ENCODE measurements at regions not wholly inside any gene's neighbourhood (a gene's known extent, or its start where the extent isn't known, plus 50 kb on each side); places are given as distances from the start of the nearest gene placed in this dataset.

- no peak for DNase-seq (ENCODE audit: low read depth)
Observed at GRCh38 chr10:123529146-123529760, 136.9 kb upstream of the GPR26 start.

DNA sequence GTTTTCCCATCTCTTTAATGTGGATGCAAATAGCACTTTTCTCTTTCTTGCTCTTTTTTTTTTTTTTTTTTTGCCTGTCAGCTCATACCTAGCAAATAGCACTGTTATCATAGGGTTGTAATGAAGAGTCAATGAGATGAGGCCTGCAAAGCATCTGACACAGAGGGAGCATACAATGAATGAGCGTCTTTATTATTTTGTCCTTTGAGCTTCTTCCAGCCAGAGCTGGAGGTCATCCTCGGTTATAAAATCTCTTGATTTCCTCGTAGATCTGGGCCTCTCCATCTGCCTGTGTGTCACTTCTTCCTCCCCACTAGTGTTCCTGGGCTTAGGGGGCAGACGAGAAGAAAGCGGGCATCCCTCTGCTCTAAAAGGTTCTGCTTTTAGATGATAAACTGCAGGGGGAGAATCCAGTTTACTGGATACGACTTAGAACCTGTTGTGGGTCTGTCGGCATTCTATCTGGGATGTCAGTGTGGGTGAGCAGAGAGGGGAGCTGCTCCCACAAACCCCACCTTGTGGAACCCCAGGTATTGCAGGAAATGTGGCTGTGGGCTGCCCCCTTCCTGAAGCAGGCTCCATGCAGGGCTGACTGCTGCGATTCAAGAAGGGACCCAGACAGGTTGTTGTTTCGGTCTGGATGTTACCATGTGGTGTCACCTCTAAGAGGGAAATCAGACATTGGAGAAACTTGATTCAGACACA lies 135.8 kb upstream of the GPR26 start:
- no peak for DNase-seq (ENCODE audit: low read depth)

DNA sequence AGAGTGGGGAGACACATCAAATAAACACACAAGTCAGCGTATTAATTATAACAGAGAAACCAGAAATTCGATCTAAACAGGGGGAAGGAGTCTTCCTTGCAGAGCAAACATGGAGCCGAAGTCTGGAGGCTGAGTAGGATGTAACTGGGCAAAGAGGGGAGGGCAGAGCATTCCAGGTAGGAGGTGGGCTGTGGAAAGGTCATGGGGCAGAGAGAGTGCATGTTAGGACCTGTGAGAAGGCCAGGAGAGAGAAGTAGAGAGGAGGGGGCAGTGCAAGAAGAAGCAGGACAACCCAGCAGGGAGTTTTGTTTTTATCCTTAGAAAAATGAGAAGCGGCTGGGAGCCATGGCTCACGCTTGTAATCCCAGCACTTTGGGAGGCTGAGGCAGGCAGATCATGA lies 130.8 kb upstream of the GPR26 start:
- DNase-seq (ENCODE audit: low read depth) = no peak

DNA sequence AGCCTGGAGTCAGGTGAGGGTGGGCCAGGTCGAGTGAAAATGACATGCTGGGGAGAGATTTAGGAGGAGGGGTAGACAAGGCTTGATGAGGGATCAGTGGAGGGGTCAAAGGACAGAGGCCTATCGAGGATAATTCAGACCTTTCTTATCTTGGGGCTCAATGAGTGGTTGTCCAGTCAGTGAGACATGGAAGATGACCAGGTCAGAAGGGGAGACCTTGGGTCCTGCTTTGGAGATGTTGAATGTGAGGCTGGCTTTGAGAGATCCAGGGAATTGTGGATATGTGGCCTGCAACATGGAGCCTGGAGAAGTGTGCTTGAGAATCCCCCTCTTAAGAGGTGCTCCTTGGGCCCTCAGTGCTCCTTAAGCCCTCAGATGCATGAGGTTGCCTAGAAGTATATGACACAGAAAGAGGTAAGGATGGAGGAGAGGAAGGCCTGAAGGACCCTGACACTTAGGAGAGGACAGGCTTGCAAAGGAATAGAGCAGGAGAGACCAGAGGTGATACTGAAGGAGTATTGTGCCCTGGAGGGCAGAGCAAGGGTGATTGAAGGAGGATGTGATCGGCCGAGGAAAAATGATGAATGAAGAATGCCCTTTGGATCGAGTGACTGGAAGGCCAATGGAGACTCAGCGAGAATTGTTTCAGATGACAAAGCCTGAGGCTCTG lies 129.8 kb upstream of the GPR26 start:
- DNase-seq (ENCODE audit: low read depth) = no peak

DNA sequence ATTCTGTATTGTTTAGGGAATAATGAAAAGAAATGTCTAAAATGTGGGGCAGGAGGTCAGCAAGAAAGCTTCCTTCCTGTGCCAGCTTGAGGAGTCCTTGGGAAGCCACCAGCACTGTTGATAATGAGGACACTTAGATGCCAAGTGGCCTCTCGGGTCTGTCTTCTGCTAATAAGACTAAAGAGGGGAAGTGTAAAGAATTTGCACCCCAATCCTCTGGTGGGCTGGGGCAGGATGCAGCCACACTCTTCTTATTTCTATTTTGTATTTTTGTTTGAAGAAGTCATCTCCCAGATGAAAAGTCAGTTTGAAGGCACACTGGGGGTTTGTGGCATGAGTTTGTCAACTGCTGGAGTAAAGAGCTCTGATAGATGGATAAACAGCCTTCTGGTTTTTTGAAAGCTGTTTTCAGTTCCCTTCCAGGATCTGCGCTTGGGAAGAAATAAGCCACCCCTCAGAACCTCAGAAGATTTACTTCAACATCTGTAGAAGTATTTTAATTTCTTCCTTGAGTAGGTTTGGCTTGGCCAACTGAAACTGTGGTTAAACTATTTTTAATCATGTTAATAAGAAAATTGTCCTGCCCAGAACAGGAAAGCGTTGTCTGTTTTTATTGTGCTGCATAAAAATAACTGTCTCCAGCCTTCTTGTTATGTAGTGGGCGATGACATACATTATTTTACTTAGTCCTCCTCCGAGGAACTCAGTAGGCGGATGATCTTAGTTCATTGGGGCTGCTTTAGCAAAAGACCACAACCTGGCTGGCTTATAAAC lies 128.8 kb upstream of the GPR26 start:
- DNase-seq (ENCODE audit: low read depth) = no peak

- DNase-seq (ENCODE audit: low read depth) = no peak
Observed at GRCh38 chr10:123538401-123539320, 127.5 kb upstream of the GPR26 start.

- no peak for DNase-seq (ENCODE audit: low read depth)
Observed at GRCh38 chr10:123544986-123545385, 121.2 kb upstream of the GPR26 start.

DNA sequence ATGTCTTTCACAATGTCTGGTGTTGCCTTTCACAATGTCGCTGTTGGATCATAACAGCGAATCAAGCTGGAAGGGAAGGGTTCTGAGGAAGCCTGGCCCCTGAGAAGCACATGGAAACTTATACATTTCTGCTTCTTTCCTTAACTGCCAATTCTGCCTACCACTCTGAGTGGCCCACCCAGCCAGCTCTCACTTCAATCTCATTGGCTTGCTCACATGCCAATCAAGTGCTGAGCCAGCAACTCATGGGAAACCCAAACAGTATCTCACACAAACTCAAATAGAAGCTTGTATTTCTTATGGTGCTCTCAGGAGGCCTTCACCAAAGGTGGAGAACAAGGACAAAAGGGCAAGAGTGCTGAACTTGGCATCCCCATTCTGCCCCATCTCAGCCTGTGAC lies 117.4 kb upstream of the GPR26 start:
- no peak for DNase-seq (ENCODE audit: low read depth)

DNA sequence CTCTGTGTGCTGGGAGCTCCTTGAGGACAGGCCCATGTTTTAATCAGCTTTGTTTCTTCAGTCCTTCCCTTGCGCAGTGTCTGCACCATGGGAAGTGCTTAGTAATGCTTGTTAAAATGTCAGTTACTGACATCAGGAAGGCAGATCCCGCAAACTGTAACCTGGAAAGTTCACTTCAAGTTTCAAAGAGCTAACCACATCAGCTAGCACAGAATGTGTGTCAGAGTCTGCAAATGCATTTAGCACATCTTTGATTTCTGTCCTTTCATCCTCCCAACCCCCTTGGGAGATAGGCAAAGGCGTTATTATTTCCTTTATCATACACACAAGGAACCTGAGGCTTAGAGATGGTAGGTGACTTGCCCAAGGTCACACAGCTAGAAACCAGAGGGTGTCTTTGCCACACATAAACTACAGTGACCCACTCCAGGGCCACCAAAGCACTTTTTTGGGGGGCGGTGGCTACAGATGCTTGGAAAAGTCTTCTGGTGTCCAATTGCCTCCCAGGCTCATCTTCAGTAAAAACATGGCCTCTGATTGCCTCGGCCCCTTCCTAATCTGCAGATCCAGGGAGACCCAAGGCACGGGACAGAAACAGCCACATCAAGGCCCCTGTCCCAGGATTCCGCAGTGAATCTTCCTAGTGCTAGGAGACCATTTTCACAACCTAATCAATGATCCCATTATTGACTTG lies 116.2 kb upstream of the GPR26 start:
- DNase-seq (ENCODE audit: low read depth) = no peak

- no peak for DNase-seq (ENCODE audit: low read depth)
Observed at GRCh38 chr10:123550675-123551096, 115.5 kb upstream of the GPR26 start.

- no peak for DNase-seq (ENCODE audit: low read depth)
Observed at GRCh38 chr10:123551259-123551658, 114.9 kb upstream of the GPR26 start.

DNA sequence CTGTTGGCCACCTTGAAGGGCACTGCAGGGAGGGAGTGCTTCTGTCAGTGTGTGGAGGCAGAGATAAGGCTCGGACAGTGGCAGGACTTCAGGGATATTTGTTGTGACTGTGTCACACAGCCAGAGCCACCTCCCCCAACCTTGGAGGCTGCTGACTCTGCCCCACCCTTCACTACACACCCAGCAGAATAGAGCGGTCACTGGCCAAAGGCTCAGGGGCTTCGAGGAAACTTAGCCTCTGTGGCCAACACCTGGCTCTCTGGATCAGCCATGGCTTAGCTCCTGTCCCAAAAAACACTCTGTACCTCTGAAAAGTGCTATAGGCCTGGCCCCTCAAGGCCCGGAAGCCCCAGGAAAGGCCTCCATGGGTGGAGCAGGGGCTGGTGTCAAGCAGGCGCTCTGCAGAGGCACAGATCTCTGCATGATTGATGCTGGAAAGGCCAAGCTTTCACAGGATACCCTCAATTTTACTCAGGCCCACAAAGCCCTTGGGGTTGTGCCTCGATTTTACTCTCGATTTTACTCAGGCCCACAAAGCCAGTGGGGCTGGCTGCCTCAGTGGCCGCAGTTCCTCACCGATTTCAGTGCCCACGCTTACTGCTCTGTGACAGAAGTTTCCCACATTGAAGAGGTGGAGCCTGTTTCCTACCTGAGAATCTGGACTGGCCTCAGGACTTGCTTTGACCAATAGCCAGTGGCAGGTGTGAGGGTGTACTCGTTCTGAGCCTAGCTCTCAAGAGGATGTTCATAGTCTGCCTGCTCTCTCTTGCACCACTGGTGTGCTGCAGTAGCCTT lies 113.2 kb upstream of the GPR26 start:
- no peak for DNase-seq (ENCODE audit: low read depth)

GRCh38 chr10:123553810-123554430 lies 112.2 kb upstream of the GPR26 start:
- DNase-seq (ENCODE audit: low read depth) = no peak

GRCh38 chr10:123554656-123555055 lies 111.5 kb upstream of the GPR26 start:
- DNase-seq (ENCODE audit: low read depth) = no peak

GRCh38 chr10:123555616-123556015 lies 110.5 kb upstream of the GPR26 start:
- DNase-seq (ENCODE audit: low read depth) = no peak

GRCh38 chr10:123556049-123556448 lies 110.1 kb upstream of the GPR26 start:
- DNase-seq (ENCODE audit: low read depth) = no peak

DNA sequence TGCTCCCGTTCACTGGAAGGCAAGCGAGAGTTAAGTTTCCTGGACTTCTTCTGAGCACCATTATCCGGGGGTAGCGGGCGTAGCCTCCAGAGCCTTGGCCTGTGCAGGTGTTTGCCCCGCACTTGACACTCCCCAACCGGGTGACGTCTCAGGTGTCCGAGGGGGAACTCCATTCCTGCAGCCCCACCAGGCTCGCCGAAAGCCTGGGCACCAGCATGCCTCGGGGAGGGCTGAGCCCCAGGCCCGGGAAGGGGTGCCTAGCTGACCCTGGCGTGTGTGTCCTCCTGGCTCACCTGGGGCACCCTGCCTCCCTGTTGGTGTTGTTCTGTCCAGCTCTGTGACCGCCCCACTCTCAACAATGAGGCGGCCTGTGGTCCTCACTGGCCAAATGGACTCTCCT lies 109.4 kb upstream of the GPR26 start:
- no peak for DNase-seq (ENCODE audit: low read depth)

DNA sequence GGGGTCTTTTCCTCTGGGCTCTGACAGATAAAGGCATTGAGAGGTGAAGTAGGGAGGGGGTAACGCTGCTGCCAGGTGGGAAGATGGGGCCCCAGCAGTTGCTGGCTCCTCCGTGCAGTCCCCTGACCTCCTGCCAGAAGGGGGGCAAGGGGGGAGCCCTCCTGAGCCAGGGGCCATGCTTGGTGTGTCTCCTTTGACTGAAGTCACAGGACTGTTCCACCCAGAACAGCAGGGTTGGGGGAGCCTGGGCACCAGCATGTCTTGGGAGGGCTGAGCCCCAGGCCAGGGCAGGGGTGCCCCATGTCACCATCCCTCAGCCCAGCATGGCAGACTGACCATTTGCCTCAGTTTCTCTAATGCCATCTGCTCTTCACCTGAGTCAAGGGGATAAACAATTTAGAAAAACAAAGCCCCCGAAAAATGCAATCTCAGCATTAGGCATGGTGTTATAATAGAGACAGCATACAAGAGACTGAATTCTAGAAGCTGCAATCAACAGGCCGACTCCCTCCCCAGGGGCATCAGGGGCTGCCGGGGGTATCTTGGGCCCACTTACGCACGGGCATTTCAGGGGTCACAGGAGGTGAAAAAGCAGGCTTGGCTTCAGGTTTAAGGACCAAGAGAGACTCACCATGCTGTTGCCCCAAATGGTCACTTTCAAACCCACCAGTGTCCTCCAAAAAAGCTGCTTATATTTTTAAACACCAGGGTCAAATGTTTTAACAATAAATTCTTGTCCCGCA lies 108.6 kb upstream of the GPR26 start:
- no peak for DNase-seq (ENCODE audit: low read depth)

DNA sequence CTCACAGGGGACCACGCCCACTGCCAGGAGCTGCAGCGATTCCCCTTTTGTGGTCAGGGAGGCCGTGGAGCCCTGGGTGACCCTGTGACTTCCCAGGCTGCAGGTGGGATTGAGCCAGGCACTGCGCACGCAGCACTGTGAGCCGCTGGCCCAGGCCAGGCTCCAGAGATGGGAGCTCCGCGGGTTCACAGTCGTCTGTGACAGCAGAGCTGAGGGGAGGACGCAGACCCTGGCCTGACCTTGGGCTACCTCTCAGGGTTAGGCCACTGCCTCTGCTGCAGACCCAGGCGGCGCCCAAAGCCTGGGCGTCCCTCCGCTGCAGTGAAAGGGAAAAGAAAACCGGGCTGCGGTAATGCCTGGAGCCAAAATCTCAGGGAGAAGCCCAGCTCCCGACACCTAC lies 107.5 kb upstream of the GPR26 start:
- DNase-seq (ENCODE audit: low read depth) = no peak

Data from iris pigment epithelial cell (primary cell).